HG03108 (cell line): ENCODE measurements at regions not wholly inside any gene's neighbourhood (a gene's known extent, or its start where the extent isn't known, plus 50 kb on each side); places are given as distances from the start of the nearest gene placed in this dataset.
"Not testable (repeated sequence)": the region's sequence is repeated elsewhere in the genome, so short reads cannot be mapped to it uniquely, and the experiment has no call there.

Experiments
- ATAC-seq: cut with Tn5 transposase; IDR thresholded peaks from one replicate; pipeline ENCODE4 v1.9.1; 2021; ENCODE audit warnings: moderate library complexity; ENCODE audit not compliant: unreplicated experiment

- no peak for ATAC-seq
These were observed 726.1 kb downstream of the CDH18 start for GRCh38 chr5:19261879-19262278.

GRCh38 chr5:19264821-19265220 is 723.2 kb downstream of the CDH18 start:
- ATAC-seq: no peak

- ATAC-seq: no peak
These were observed 721.2 kb downstream of the CDH18 start for GRCh38 chr5:19266791-19267190.

GRCh38 chr5:19270153-19270552 is 717.8 kb downstream of the CDH18 start:
- ATAC-seq: no peak

GRCh38 chr5:19274578-19274977 is 713.4 kb downstream of the CDH18 start:
- ATAC-seq: no peak

GRCh38 chr5:19285286-19285685 is 702.7 kb downstream of the CDH18 start:
- no peak for ATAC-seq

- ATAC-seq: not testable (repeated sequence)
These were observed 700.3 kb downstream of the CDH18 start for GRCh38 chr5:19287548-19288277.

- not testable (repeated sequence) for ATAC-seq
These were observed 699.7 kb downstream of the CDH18 start for GRCh38 chr5:19288311-19288710.

GRCh38 chr5:19297934-19298333 is 690.1 kb downstream of the CDH18 start:
- ATAC-seq: no peak

GRCh38 chr5:19301271-19301670 is 686.7 kb downstream of the CDH18 start:
- ATAC-seq: no peak

GRCh38 chr5:19314840-19315239 is 673.2 kb downstream of the CDH18 start:
- no peak for ATAC-seq

GRCh38 chr5:19319252-19319651 is 668.7 kb downstream of the CDH18 start:
- no peak for ATAC-seq

- ATAC-seq: no peak
These were observed 665.1 kb downstream of the CDH18 start for GRCh38 chr5:19322716-19323485.

- ATAC-seq: no peak
These were observed 653.7 kb downstream of the CDH18 start for GRCh38 chr5:19334278-19334677.

GRCh38 chr5:19342942-19343341 is 645.1 kb downstream of the CDH18 start:
- no peak for ATAC-seq

GRCh38 chr5:19352120-19352519 is 635.9 kb downstream of the CDH18 start:
- no peak for ATAC-seq

GRCh38 chr5:19369048-19369447 is 619.0 kb downstream of the CDH18 start:
- ATAC-seq: no peak

- ATAC-seq: no peak
These were observed 618.4 kb downstream of the CDH18 start for GRCh38 chr5:19369561-19369960.

- no peak for ATAC-seq
These were observed 617.2 kb downstream of the CDH18 start for GRCh38 chr5:19370655-19371386.

- ATAC-seq: no peak
These were observed 599.6 kb downstream of the CDH18 start for GRCh38 chr5:19388391-19388790.

GRCh38 chr5:19401032-19401431 is 587.0 kb downstream of the CDH18 start:
- ATAC-seq: no peak
